ENCODE measurements at regions not wholly inside any gene's neighbourhood (a gene's known extent, or its start where the extent isn't known, plus 50 kb on each side); places are given as distances from the start of the nearest gene placed in this dataset.

DNA sequence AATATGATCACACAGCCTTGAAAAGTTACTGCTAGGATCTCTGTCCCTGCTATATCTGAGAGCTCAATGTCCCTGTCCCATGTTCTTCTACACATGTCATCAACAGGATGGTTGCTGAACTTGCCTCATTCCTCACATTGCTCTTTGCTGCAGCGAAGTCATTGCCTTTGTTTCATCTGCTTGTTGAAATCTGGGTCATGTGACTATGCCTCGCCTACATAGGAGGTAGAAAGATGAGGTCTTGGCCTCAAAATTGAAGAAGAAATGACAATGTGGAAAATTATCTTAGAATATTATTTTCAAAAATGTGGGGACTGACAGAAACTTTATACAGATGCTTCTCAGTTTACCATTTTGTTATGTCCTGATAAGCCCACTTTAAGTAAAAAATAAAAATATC lies 494.2 kb downstream of the SOX5 start:
- Mint-ChIP-seq H3K27me3 (ENCODE audit: insufficient read depth, low read depth, poor library complexity) (no peaks in the 10 kb centered on the region), H3K4me1 (no peaks in the 10 kb centered on the region), H3K9me3 (no peaks in the 10 kb centered on the region), H3K4me3 (no peak overlapping the region), H3K27ac (no peak overlapping the region), H3K36me3 (ENCODE audit: low read depth) (no peaks in the 10 kb centered on the region)
- no peak for DNase-seq (ENCODE audit: low spot score)
- Histone ChIP-seq H3K27me3 (ENCODE audit: insufficient read depth) (no peaks in the 10 kb centered on the region), H3K79me2 (replicated peaks; ENCODE audit: insufficient read depth) (no peaks in the 10 kb centered on the region), H3K4me1 (ENCODE audit: insufficient read depth) (no peaks in the 10 kb centered on the region), H4K20me1 (replicated peaks; ENCODE audit: insufficient read depth) (no peaks in the 10 kb centered on the region), H3K4me3 (no peak overlapping the region), H3K4me2 (no peak overlapping the region), H2AFZ (no peak overlapping the region; the same call in 1 of the 2 replicates), H3F3A (replicated peaks; ENCODE audit: low read depth) (no peaks in the 10 kb centered on the region), H3K36me3 (ENCODE audit: insufficient read depth) (no peaks in the 10 kb centered on the region), H3K9me2 (ENCODE audit: insufficient read depth) (no peaks in the 10 kb centered on the region; the same call in 1 of the 2 replicates), H3K27ac (ENCODE audit: low read depth) (no peak overlapping the region)
- no peak for ATAC-seq
- no peak for TF ChIP-seq POLR2AphosphoS5 (IDR thresholded peaks at IDR 0.05; ENCODE audit: low read depth)
- TF ChIP-seq CREB1 (CRISPR knock-in tag; IDR thresholded peaks at IDR 0.05; ENCODE audit: low read depth): no peak
- TF ChIP-seq JUNB (IDR thresholded peaks at IDR 0.05; ENCODE audit: unreplicated experiment): no peak
- no peak for TF ChIP-seq ZNF114 (CRISPR knock-in tag; IDR thresholded peaks at IDR 0.05)
- TF ChIP-seq, protein P1, sequence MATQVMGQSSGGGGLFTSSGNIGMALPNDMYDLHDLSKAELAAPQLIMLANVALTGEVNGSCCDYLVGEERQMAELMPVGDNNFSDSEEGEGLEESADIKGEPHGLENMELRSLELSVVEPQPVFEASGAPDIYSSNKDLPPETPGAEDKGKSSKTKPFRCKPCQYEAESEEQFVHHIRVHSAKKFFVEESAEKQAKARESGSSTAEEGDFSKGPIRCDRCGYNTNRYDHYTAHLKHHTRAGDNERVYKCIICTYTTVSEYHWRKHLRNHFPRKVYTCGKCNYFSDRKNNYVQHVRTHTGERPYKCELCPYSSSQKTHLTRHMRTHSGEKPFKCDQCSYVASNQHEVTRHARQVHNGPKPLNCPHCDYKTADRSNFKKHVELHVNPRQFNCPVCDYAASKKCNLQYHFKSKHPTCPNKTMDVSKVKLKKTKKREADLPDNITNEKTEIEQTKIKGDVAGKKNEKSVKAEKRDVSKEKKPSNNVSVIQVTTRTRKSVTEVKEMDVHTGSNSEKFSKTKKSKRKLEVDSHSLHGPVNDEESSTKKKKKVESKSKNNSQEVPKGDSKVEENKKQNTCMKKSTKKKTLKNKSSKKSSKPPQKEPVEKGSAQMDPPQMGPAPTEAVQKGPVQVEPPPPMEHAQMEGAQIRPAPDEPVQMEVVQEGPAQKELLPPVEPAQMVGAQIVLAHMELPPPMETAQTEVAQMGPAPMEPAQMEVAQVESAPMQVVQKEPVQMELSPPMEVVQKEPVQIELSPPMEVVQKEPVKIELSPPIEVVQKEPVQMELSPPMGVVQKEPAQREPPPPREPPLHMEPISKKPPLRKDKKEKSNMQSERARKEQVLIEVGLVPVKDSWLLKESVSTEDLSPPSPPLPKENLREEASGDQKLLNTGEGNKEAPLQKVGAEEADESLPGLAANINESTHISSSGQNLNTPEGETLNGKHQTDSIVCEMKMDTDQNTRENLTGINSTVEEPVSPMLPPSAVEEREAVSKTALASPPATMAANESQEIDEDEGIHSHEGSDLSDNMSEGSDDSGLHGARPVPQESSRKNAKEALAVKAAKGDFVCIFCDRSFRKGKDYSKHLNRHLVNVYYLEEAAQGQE (IDR thresholded peaks at IDR 0.05; ENCODE audit: unreplicated experiment): no peak

DNA sequence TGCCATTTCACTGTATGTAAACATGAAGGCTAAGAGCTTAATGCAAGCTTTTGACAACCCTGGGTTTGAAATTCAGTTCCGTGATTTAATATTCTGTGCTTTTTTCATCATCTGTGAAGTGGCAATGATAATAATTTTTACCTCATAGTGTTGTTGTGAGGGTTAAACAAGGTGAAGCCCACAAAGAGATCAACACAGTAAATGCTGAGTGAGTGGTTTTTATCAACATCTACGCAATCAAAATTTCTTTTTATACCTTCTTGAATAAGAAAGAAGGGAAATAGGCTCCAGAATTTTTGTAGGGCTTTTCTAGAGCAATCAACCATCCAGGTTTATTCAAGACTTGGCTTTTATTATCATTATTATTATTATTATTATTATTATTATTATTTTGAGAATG lies 490.8 kb downstream of the SOX5 start:
- no peaks in the 10 kb centered on the region for H4K20me1 ChIP-seq (replicated peaks; ENCODE audit: insufficient read depth)
- peaks cover 5% of the 10 kb centered on the region; the same call in 1 of the 3 replicates for H3K36me3 Mint-ChIP-seq (ENCODE audit: low read depth)
- H3K27me3 ChIP-seq (ENCODE audit: insufficient read depth): no peaks in the 10 kb centered on the region
- H3K27ac ChIP-seq (ENCODE audit: low read depth): no peak overlapping the region
- H3K4me3 ChIP-seq: no peak overlapping the region
- no peaks in the 10 kb centered on the region for H3F3A ChIP-seq (replicated peaks; ENCODE audit: low read depth)
- peak overlapping the region; percentile 9; the same call in 1 of the 2 replicates for H3K27ac Mint-ChIP-seq
- no peaks in the 10 kb centered on the region for H3K79me2 ChIP-seq (replicated peaks; ENCODE audit: insufficient read depth)
- no peak for DNase-seq (ENCODE audit: low spot score)
- no peak overlapping the region for H3K4me2 ChIP-seq
- no peak overlapping the region for H3K4me3 Mint-ChIP-seq
- no peaks in the 10 kb centered on the region for H3K4me1 ChIP-seq (ENCODE audit: insufficient read depth)
- peaks cover 5% of the 10 kb centered on the region for H3K9me3 Mint-ChIP-seq
- no peak overlapping the region for H2AFZ ChIP-seq
- H3K27me3 Mint-ChIP-seq (ENCODE audit: insufficient read depth, low read depth, poor library complexity): peaks cover 2% of the 10 kb centered on the region
- H3K36me3 ChIP-seq (ENCODE audit: insufficient read depth): no peaks in the 10 kb centered on the region
- no peaks in the 10 kb centered on the region; the same call in 1 of the 2 replicates for H3K9me2 ChIP-seq (ENCODE audit: insufficient read depth)
- no peaks in the 10 kb centered on the region for H3K4me1 Mint-ChIP-seq
- no peak for ATAC-seq
- TF ChIP-seq, protein P1 (IDR thresholded peaks at IDR 0.05; ENCODE audit: unreplicated experiment): no peak
- TF ChIP-seq JUNB (IDR thresholded peaks at IDR 0.05; ENCODE audit: unreplicated experiment): no peak
- TF ChIP-seq, protein P2, sequence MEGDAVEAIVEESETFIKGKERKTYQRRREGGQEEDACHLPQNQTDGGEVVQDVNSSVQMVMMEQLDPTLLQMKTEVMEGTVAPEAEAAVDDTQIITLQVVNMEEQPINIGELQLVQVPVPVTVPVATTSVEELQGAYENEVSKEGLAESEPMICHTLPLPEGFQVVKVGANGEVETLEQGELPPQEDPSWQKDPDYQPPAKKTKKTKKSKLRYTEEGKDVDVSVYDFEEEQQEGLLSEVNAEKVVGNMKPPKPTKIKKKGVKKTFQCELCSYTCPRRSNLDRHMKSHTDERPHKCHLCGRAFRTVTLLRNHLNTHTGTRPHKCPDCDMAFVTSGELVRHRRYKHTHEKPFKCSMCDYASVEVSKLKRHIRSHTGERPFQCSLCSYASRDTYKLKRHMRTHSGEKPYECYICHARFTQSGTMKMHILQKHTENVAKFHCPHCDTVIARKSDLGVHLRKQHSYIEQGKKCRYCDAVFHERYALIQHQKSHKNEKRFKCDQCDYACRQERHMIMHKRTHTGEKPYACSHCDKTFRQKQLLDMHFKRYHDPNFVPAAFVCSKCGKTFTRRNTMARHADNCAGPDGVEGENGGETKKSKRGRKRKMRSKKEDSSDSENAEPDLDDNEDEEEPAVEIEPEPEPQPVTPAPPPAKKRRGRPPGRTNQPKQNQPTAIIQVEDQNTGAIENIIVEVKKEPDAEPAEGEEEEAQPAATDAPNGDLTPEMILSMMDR (conservative IDR thresholded peaks at IDR 0.05; ENCODE audit: low read depth in 2 of 2): no peak

Measured in GM23338 (cell line).